Renal cortical epithelial cell (primary cell): ENCODE measurements at regions not wholly inside any gene's neighbourhood (a gene's known extent, or its start where the extent isn't known, plus 50 kb on each side); places are given as distances from the start of the nearest gene placed in this dataset.
A peak's percentile ranks its signal among the peaks of the same experiment; 100 is the strongest.
"Not testable (repeated sequence)": the region's sequence is repeated elsewhere in the genome, so short reads cannot be mapped to it uniquely, and the experiment has no call there.

Source experiments
- DNase-seq: peaks from one replicate; pipeline ENCODE4 v3.0.0-alpha.2; 2011; ENCODE audit warnings: low read depth

- DNase-seq: no peak
Observed at GRCh38 chr4:100644150-100644549, 126.3 kb upstream of the EMCN start.

GRCh38 chr4:100641336-100641735, 123.5 kb upstream of the EMCN start:
- no peak for DNase-seq

DNA sequence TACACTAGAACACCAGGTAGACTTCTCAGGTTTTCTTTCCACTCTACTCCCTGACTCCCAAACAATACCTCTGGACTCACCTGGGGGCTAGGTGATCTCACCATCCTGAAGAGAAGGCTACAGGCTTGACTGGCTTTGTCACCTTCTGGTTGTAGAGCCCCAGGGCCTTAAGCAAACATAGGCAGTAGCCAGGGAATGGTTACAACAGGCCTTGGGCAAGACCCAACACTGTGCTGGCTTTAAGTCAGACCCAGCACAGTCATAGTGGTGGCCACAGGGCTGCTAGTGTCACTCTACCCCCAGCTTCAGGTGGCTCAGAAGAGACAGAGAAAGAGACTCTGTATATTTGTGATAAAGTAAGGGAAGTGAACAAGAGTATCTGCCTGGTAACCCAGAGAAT, 118.1 kb upstream of the EMCN start:
- no peak for DNase-seq

DNA sequence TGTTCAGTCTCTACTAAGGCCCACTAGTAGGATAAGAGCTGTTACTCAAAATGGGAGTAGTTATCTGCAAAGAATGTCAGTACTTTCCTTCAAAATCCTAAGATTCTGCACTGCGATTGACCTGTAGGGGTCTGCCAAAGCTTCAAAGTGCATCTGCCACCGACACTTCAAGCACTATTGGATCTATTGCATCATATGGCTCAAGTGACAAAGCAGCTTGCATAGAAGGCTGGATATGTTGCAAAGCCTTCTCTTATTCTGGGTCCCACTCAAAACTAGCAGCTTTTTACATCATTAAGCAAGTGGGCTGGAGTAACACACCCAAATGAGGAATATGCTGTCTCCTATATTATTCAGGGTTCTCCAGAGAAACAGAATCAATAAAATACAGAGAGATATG, 115.4 kb upstream of the EMCN start:
- no peak for DNase-seq

GRCh38 chr4:100632163-100632562, 114.3 kb upstream of the EMCN start:
- no peak for DNase-seq

- peak; percentile 79 for DNase-seq
Observed at GRCh38 chr4:100631281-100631968, 113.6 kb upstream of the EMCN start.

GRCh38 chr4:100630341-100630740, 112.5 kb upstream of the EMCN start:
- DNase-seq: no peak

- DNase-seq: no peak
Observed at GRCh38 chr4:100609810-100610209, 92.0 kb upstream of the EMCN start.

DNA sequence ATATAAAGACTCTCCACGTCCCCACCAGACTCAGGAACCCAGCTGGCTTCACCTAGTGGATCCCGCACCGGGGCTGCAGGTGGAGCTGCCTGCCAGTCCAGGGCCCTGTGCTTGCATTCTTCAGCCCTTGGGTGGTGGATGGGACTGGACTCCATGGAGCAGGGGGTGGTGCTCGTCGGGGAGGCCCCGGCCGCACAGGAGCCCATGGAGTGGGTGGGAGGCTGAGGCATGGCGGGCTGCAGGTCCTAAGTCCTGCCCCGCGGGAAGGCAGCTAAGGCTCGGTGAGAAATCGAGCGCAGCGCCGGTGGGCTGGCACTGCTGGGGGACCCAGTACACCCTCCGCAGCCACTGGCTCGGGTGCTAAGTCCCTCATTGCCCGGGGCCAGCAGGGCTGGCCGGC, 90.8 kb upstream of the EMCN start:
- not testable (repeated sequence) for DNase-seq

- DNase-seq: no peak
Observed at GRCh38 chr4:100605144-100605543, 87.3 kb upstream of the EMCN start.

GRCh38 chr4:100593935-100594334, 76.1 kb upstream of the EMCN start:
- no peak for DNase-seq

GRCh38 chr4:100591161-100591876, 73.5 kb upstream of the EMCN start:
- peak; percentile 25 for DNase-seq

GRCh38 chr4:100590325-100590724, 72.5 kb upstream of the EMCN start:
- peak; percentile 20 for DNase-seq

DNA sequence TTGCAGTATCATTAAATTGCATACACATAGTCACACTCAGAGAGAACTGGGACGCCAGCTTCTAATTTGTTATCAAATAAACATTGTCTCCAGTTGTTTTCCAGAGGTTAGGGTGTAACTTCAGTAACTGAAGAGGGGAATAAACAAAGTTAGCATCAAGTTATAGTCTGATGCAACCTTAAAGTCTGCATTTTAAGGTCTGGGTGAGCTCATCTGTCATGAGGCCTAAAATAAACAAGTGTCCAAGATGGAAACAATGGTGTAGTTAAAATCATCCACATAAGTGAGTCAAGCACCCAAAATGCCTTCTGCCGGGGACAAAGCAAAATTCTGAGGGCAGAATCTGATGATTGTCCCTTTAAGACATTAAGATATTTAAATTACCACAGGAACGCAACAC, 70.3 kb upstream of the EMCN start:
- DNase-seq: peak; percentile 9

DNA sequence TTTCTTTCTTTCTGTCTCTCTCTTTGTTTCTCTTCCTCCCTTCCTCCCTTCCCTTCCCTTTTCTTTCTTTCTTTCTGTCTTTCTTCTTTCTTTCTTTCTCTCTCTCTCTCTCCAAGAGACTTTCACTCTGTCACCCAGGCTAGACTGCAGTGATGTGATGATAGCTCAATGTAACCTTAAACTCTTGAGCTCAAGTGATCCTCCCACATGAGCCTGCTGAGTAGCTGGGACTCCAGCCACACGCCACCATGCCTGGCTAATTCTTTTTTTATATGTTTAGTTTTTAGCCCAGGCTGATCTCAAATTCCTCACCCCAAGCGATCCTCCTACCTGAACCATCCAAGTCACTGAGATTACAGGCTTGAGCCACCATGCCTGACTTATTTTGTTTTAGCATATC, 64.3 kb upstream of the EMCN start:
- DNase-seq: no peak

GRCh38 chr4:100581337-100581736, 63.5 kb upstream of the EMCN start:
- DNase-seq: no peak

DNA sequence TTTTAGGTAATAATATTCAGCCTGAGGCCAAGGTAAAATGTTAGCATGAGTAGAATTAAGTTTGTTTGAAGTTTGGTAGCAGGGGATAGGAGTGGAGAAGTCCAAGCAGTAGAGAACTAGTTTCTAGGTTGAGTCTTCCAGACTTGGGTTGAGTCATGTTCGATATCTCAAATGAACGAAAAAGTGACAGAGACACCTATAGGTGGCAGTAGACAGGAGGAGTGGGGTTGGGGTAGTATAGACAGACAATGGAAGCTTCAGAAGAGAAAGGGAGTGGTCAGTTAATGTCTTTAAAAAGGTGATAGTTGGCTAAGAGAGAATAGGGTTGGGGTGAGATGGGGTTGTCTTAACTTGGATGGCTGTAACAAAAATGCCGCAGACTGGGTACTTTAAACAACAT, 58.7 kb upstream of the EMCN start:
- DNase-seq: no peak

DNA sequence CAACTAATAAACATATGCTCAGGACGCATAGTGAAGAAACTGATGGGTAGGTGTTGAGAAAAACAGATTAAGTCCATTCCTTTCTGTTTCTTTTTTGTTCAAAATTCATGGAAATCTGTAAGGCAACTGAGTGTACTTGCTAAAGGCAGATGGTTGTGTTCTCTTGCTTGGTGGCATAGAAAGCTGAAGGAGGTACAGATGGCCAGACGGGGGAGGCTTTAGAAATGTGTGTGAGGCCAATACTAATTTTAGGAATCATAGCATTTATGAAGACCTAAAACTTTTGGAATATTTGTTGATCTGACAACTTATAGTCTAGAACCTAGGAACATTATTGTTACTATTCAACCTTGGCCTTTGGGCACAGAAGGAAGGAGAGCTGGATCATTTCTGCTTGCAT, 56.8 kb upstream of the EMCN start:
- DNase-seq: no peak

- no peak for DNase-seq
Observed at GRCh38 chr4:100569196-100569595, 51.4 kb upstream of the EMCN start.
